Loucy (cell line): ENCODE measurements at regions not wholly inside any gene's neighbourhood (a gene's known extent, or its start where the extent isn't known, plus 50 kb on each side); places are given as distances from the start of the nearest gene placed in this dataset.

Experiments
- H2AFZ ChIP-seq: fragments of 200-600 bp; sonication (generic); 2 replicates; pipeline ENCODE4 v1.6.0; 2016; ENCODE audit warnings: antibody characterized with exemption, mild to moderate bottlenecking, low read length, moderate library complexity
- H3F3A ChIP-seq: fragments of 200-600 bp; 2 replicates; pipeline ENCODE4 v1.6.0; 2016; ENCODE audit warnings: antibody characterized with exemption, low read depth, mild to moderate bottlenecking
- H3K27me3 ChIP-seq: fragments of 200-600 bp; sonication (generic); 2 replicates; pipeline ENCODE4 v1.6.1; 2014; ENCODE audit warnings: low read length, mild to moderate bottlenecking; ENCODE audit not compliant: insufficient read depth, poor library complexity, severe bottlenecking
- H3K36me3 ChIP-seq: fragments of 200-600 bp; sonication (generic); 2 replicates; pipeline ENCODE4 v1.6.1; 2016; ENCODE audit warnings: low read length; ENCODE audit not compliant: insufficient read depth
- H3K4me1 ChIP-seq: fragments of 200-600 bp; sonication (generic); 2 replicates; pipeline ENCODE4 v1.5.1; 2014; ENCODE audit warnings: low read length, mild to moderate bottlenecking; ENCODE audit not compliant: insufficient read depth, poor library complexity, severe bottlenecking
- H3K4me2 ChIP-seq: fragments of 200-600 bp; sonication (generic); 2 replicates; pipeline ENCODE4 v1.6.0; 2014; ENCODE audit warnings: antibody characterized with exemption, low read length, low read depth, mild to moderate bottlenecking; ENCODE audit not compliant: poor library complexity, severe bottlenecking
- H3K4me3 ChIP-seq: fragments of 200-600 bp; sonication (generic); 2 replicates; pipeline ENCODE4 v1.5.1; 2014; ENCODE audit warnings: low read length, mild to moderate bottlenecking, mixed read lengths; ENCODE audit not compliant: poor library complexity, severe bottlenecking
- H3K79me2 ChIP-seq: fragments of 200-600 bp; sonication (generic); 2 replicates; pipeline ENCODE4 v1.6.1; 2014; ENCODE audit warnings: low read length; ENCODE audit not compliant: insufficient read depth
- H3K9ac ChIP-seq: fragments of 200-600 bp; sonication (generic); 2 replicates; pipeline ENCODE4 v1.6.0; 2014; ENCODE audit warnings: mild to moderate bottlenecking, low read depth, low read length, moderate library complexity; ENCODE audit not compliant: poor library complexity, severe bottlenecking
- H3K9me2 ChIP-seq: fragments of 200-600 bp; sonication (generic); replicated peaks from 2 replicates; pipeline ENCODE4 v1.6.1; 2016; ENCODE audit warnings: low read depth, low read length, mixed read lengths
- H3K9me3 ChIP-seq: fragments of 200-600 bp; sonication (generic); 2 replicates; pipeline ENCODE4 v1.6.1; 2014; ENCODE audit warnings: mild to moderate bottlenecking, antibody characterized with exemption, low read length, low read depth; ENCODE audit not compliant: insufficient read depth
- H4K20me1 ChIP-seq: fragments of 200-600 bp; sonication (generic); 2 replicates; pipeline ENCODE4 v1.6.0; 2014; ENCODE audit warnings: antibody characterized with exemption, low read length, mild to moderate bottlenecking; ENCODE audit not compliant: insufficient read depth, poor library complexity, severe bottlenecking
- EZH2phosphoT487 ChIP-seq: fragments of 200-600 bp; IDR thresholded peaks from 2 replicates; pipeline ENCODE4 v1.6.1; 2018; ENCODE audit warnings: antibody characterized with exemption, mild to moderate bottlenecking, moderate library complexity, borderline replicate concordance
- TF ChIP-seq, protein P1 (sequence below): fragments of 200-600 bp; sonication (generic); conservative IDR thresholded peaks from 2 replicates; pipeline ENCODE4 v1.5.1; 2014; ENCODE audit warnings: mild to moderate bottlenecking, antibody characterized with exemption, low read length

DNA sequence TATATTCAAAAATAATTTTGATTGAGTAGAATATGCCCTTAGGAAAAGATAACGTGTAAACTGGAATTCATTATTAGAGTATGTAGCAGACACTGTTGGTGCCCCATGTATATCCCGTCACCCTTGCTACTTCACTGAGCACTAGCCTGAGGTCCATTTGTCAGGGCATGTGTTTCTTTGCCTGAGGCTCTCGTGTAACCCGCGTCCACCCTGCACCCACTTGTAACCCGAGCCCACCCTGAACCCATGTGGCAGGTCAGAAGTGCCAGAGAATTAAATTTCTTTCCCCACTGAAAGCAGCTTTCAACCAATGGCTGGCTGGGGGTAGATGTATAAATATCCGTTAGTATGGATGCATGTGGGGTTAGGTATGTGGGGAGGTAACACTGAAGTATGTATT, 474.2 kb upstream of the ZNF385D start:
- no peaks in the 10 kb centered on the region for H3K27me3 ChIP-seq
- no peak overlapping the region for H3K4me2 ChIP-seq
- no peak overlapping the region for H2AFZ ChIP-seq
- no peaks in the 10 kb centered on the region for H3F3A ChIP-seq
- no peaks in the 10 kb centered on the region for H4K20me1 ChIP-seq
- no peaks in the 10 kb centered on the region for H3K9me3 ChIP-seq
- H3K36me3 ChIP-seq = no peaks in the 10 kb centered on the region
- H3K4me1 ChIP-seq = no peaks in the 10 kb centered on the region
- H3K4me3 ChIP-seq = no peak overlapping the region
- H3K9ac ChIP-seq = no peak overlapping the region
- no peaks in the 10 kb centered on the region for H3K79me2 ChIP-seq
- TF ChIP-seq EZH2phosphoT487 = no peak
- TF ChIP-seq, protein P1, sequence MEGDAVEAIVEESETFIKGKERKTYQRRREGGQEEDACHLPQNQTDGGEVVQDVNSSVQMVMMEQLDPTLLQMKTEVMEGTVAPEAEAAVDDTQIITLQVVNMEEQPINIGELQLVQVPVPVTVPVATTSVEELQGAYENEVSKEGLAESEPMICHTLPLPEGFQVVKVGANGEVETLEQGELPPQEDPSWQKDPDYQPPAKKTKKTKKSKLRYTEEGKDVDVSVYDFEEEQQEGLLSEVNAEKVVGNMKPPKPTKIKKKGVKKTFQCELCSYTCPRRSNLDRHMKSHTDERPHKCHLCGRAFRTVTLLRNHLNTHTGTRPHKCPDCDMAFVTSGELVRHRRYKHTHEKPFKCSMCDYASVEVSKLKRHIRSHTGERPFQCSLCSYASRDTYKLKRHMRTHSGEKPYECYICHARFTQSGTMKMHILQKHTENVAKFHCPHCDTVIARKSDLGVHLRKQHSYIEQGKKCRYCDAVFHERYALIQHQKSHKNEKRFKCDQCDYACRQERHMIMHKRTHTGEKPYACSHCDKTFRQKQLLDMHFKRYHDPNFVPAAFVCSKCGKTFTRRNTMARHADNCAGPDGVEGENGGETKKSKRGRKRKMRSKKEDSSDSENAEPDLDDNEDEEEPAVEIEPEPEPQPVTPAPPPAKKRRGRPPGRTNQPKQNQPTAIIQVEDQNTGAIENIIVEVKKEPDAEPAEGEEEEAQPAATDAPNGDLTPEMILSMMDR = no peak
- no peaks in the 10 kb centered on the region for H3K9me2 ChIP-seq

DNA sequence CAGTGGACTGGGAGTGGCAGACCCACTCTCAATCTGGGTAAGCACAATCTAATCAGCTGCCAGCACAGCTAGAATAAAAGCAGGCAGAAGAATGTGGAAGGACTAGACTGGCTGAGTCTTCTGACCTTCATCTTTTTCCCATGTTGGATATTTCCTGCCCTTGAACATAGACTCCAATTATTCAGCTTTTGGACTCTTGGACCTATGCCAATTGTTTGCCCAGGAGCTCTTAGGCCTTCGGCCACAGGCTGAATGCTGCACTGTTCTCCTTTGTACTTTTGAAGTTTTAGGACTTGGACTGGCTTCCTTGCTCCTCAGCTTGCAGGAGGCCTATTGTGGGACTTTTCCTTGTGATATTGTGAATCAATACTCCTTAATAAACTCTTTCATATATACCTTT, 477.7 kb upstream of the ZNF385D start:
- Histone ChIP-seq H4K20me1 (no peaks in the 10 kb centered on the region), H3K9me3 (no peaks in the 10 kb centered on the region), H3F3A (no peaks in the 10 kb centered on the region), H3K4me1 (no peaks in the 10 kb centered on the region), H3K9me2 (no peaks in the 10 kb centered on the region), H3K36me3 (no peaks in the 10 kb centered on the region), H3K27me3 (no peaks in the 10 kb centered on the region), H3K4me3 (no peak overlapping the region), H2AFZ (no peak overlapping the region), H3K4me2 (no peak overlapping the region), H3K9ac (no peak overlapping the region), H3K79me2 (no peaks in the 10 kb centered on the region)
- TF ChIP-seq, protein P1 = no peak
- TF ChIP-seq EZH2phosphoT487 = no peak

DNA sequence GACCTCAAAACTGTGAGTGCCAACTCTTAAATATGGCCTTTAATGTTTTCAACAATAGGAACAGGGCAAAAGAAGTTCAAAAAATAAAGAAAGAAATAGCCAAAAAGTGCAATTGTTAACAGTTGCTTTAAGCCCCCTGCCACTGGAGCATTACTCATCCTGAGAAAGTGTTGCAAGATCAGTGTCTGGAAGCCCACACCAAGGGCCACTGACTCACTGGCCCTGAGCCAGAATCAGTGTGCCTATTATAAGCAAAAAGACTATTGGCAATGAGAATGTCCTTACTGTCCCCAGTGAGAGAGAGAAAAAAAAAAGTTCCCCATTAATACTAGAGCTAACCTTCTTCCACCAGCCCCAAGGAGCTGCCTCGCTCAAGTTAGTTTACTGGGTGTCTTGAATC, 480.1 kb upstream of the ZNF385D start:
- Histone ChIP-seq H3K9ac (no peak overlapping the region), H3K36me3 (no peaks in the 10 kb centered on the region), H3K4me2 (no peak overlapping the region)

More for the DNA sequence above, 480.1 kb upstream of the ZNF385D start:
- Histone ChIP-seq H2AFZ (no peak overlapping the region), H3K9me2 (no peaks in the 10 kb centered on the region), H3F3A (no peaks in the 10 kb centered on the region), H3K79me2 (no peaks in the 10 kb centered on the region), H3K4me1 (no peaks in the 10 kb centered on the region), H3K27me3 (no peaks in the 10 kb centered on the region), H3K9me3 (no peaks in the 10 kb centered on the region), H4K20me1 (no peaks in the 10 kb centered on the region), H3K4me3 (no peak overlapping the region)
- TF ChIP-seq, protein P1 = no peak
- TF ChIP-seq EZH2phosphoT487 = no peak
